ENCODE measurements at regions not wholly inside any gene's neighbourhood (a gene's known extent, or its start where the extent isn't known, plus 50 kb on each side); places are given as distances from the start of the nearest gene placed in this dataset.
A peak's percentile ranks its signal among the peaks of the same experiment; 100 is the strongest.

DNA sequence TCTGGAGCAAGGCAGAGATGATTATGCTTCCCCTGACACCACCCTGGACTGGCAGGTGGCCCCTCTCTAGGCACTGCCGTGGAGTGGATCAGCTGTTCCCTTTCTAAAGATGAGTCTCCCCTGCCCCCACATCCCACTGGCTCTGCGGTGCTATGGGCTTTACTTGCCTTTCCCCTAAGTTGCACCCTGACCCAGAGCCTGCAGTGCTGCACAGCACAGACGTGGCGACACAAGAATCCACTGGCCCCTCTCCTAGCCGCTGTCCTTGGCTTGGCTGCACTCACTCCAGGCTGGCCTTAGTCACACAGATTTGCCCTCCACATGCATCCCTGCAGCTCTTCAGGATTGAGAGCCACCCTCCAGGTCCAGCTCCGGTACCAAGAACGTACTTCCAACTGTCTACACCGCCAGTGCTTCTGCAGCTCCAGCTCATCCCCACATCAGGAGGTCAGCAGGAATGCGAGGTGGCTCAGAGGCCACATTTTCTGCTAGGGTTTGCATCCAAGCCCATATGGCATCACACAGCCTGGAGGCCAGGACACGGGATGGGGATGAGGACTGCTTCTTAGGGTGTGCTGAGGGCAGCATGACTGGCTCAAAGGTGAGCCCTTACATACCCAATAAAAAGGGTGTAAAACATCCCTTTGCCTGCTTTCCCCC lies 82.4 kb upstream of the RASGRF1 start:
- TF ChIP-seq, protein P1, sequence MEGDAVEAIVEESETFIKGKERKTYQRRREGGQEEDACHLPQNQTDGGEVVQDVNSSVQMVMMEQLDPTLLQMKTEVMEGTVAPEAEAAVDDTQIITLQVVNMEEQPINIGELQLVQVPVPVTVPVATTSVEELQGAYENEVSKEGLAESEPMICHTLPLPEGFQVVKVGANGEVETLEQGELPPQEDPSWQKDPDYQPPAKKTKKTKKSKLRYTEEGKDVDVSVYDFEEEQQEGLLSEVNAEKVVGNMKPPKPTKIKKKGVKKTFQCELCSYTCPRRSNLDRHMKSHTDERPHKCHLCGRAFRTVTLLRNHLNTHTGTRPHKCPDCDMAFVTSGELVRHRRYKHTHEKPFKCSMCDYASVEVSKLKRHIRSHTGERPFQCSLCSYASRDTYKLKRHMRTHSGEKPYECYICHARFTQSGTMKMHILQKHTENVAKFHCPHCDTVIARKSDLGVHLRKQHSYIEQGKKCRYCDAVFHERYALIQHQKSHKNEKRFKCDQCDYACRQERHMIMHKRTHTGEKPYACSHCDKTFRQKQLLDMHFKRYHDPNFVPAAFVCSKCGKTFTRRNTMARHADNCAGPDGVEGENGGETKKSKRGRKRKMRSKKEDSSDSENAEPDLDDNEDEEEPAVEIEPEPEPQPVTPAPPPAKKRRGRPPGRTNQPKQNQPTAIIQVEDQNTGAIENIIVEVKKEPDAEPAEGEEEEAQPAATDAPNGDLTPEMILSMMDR (IDR thresholded peaks at IDR 0.05; ENCODE audit: borderline replicate concordance) = no peak
- peaks cover 43% of the 10 kb centered on the region for H3K4me1 ChIP-seq
- no peak for DNase-seq
- H3K27ac ChIP-seq (replicated peaks) = no peak overlapping the region
- no peaks in the 10 kb centered on the region for H3K36me3 ChIP-seq
- peaks cover 28% of the 10 kb centered on the region for H3K27me3 ChIP-seq (ENCODE audit: low read depth)
- H3K9me3 ChIP-seq (replicated peaks) = peaks cover 3% of the 10 kb centered on the region
- intact Hi-C loops (cut with micrococcal nuclease) = no loop called here
- H3K4me3 ChIP-seq = no peak overlapping the region

DNA sequence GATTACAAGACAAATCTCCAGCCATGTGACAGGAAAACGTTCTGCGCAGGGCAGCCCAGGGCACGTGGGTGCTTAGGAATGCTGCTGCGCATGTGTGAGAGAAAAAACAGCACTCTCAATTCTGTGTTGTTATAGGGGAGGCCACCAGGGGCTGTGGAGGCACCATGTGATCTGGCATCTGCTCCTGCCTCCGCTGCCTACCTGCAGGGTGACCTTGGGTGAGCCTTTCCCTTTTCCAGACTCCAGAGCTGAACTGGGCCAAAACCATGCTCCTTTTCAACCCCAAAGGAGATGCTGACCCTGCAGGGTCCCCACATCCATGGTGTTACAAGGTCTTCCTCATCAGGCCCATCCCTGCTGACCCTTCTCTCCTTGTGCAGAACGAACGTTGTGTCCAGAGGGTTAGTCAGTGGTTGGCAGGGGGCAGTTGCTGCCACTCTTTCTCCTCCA lies 81.5 kb upstream of the RASGRF1 start:
- TF ChIP-seq, protein P1 (IDR thresholded peaks at IDR 0.05; ENCODE audit: borderline replicate concordance) = no peak
- Histone ChIP-seq H3K36me3 (no peaks in the 10 kb centered on the region), H3K27me3 (ENCODE audit: low read depth) (peaks cover 28% of the 10 kb centered on the region), H3K27ac (replicated peaks) (no peak overlapping the region), H3K4me1 (peaks cover 43% of the 10 kb centered on the region), H3K9me3 (replicated peaks) (peaks cover 3% of the 10 kb centered on the region), H3K4me3 (no peak overlapping the region)
- no peak for DNase-seq
- intact Hi-C loops (cut with micrococcal nuclease) = no loop called here

DNA sequence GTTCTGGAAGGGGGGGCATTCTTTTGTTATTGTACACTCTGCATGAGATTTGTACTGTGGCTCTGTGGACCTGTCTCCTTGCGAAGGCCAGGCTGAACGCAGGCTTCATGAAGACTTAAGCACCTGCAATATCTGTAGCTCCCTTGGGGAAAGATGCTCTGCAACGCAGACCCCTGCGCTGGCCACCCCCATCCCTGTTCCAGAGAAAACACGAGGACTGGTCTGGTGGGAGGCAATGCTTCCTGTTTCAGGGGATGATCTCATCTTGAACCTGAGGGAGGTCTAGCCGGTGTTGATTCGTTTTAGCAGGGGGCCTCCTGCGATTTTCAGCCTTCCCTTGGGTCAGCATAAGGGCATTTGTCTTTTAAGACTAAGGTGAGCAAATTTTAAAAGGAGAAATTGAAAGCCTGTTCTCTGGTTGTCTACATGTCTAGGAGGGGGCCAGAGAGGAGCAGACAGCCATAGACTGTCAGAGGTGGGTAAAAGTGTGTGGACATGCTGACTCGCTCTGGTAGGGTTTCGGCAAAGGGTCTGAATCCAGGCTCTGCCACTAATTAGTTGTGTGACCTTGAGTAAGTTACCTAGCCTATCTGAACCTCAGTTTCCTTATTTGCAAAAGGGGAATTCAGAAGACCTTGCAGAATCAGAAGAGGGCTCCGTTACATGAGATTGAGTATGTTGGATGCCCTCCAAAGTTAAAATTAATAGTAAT lies 80.9 kb upstream of the RASGRF1 start:
- Histone ChIP-seq H3K4me3 (no peak overlapping the region), H3K9me3 (replicated peaks) (no peaks in the 10 kb centered on the region), H3K4me1 (peaks cover 43% of the 10 kb centered on the region), H3K27ac (replicated peaks) (no peak overlapping the region), H3K27me3 (ENCODE audit: low read depth) (peaks cover 28% of the 10 kb centered on the region), H3K36me3 (no peaks in the 10 kb centered on the region)
- DNase-seq = no peak
- TF ChIP-seq, protein P1 (IDR thresholded peaks at IDR 0.05; ENCODE audit: borderline replicate concordance) = no peak
- intact Hi-C loops (cut with micrococcal nuclease) = no loop called here

DNA sequence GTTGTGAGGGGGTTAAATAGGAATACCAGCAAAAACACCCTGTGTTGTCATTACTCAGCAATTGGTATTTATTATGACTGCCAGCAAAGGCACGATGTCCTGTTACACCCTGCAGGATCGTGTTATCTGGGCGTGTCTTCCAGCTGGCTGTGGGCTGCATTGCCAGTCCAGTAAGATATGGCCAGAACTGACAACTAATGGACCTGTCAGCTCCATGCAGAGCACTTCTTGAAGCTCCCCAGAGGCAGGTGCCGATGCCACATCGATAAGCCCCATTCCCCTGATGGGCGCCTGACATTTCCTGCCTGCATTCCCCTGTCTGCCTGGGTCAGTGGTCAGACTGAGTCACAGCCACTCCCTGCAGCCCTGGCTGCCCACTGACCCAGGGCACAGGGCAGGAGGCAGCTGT lies 79.7 kb upstream of the RASGRF1 start:
- H3K9me3 ChIP-seq (replicated peaks) = no peaks in the 10 kb centered on the region
- H3K4me3 ChIP-seq = no peak overlapping the region
- H3K36me3 ChIP-seq = no peaks in the 10 kb centered on the region
- TF ChIP-seq, protein P1 (IDR thresholded peaks at IDR 0.05; ENCODE audit: borderline replicate concordance) = no peak
- peak; percentile 25 for DNase-seq
- H3K27me3 ChIP-seq (ENCODE audit: low read depth) = peaks cover 28% of the 10 kb centered on the region
- H3K4me1 ChIP-seq = peaks cover 43% of the 10 kb centered on the region
- peak overlapping the region; percentile 80 for H3K27ac ChIP-seq (replicated peaks)
- intact Hi-C loops (cut with micrococcal nuclease) = no loop called here

DNA sequence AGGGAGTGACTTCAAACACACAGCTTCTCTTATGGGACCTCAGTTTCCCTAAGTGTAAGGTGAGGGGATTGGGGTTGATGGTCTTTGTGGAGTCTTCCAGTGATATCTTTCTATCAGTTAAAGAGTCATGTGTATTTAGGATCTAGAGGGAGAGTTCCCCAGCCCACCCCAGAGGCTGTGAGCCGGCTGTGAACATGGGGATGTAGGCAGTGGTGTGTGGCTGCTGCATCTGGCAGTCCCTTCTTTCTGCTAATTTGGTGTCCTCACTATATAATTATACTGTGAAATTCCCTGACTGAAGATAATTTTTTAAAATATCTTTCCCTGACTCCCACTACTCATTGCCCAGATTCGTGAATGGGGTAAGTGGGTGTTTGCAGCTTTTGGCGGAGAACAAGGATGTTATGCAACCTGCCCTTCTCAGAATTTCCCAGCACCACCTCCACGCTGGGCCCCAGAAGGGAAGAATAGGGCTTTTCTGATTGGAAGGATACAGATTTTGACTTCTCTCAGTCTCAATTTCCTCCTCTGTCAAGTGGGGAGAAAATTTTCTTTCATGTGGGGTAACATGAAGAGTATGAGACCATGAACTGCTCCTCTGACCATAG lies 79.0 kb upstream of the RASGRF1 start:
- H3K9me3 ChIP-seq (replicated peaks) = no peaks in the 10 kb centered on the region
- intact Hi-C loops (cut with micrococcal nuclease) = no loop called here
- DNase-seq = no peak
- no peak overlapping the region for H3K4me3 ChIP-seq
- peak overlapping the region; percentile 80 for H3K27ac ChIP-seq (replicated peaks)
- TF ChIP-seq, protein P1 (IDR thresholded peaks at IDR 0.05; ENCODE audit: borderline replicate concordance) = no peak
- H3K36me3 ChIP-seq = no peaks in the 10 kb centered on the region
- H3K27me3 ChIP-seq (ENCODE audit: low read depth) = peaks cover 28% of the 10 kb centered on the region
- peaks cover 43% of the 10 kb centered on the region for H3K4me1 ChIP-seq

All from left ventricle myocardium inferior (tissue), 1 donor.